Mesenchymal stem cell (in vitro differentiated cells and primary cell): ENCODE measurements at regions not wholly inside any gene's neighbourhood (a gene's known extent, or its start where the extent isn't known, plus 50 kb on each side); places are given as distances from the start of the nearest gene placed in this dataset.
A peak's percentile ranks its signal among the peaks of the same experiment; 100 is the strongest.

Experiments
- DNase-seq: peaks from one replicate; pipeline ENCODE4 v3.0.0-alpha.2; 2013
- H2AFZ ChIP-seq: one replicate; pipeline ENCODE4 v1.6.1; 2013; ENCODE audit warnings: low read depth, mild to moderate bottlenecking, control low read depth, inconsistent platforms, low read length, moderate library complexity
- H2AK5ac ChIP-seq: 2 replicates; pipeline ENCODE4 v1.6.1; 2013; ENCODE audit warnings: low read length, moderate library complexity, mild to moderate bottlenecking, inconsistent platforms; ENCODE audit not compliant: severe bottlenecking
- H2BK120ac ChIP-seq: one replicate; pipeline ENCODE4 v1.6.1; 2013; ENCODE audit warnings: low read depth, mild to moderate bottlenecking, inconsistent platforms, low read length, moderate library complexity
- H2BK12ac ChIP-seq, 2 experiments: one replicate each; pipeline ENCODE4 v1.6.1; 2013; ENCODE audit warnings: inconsistent platforms in 2 of 2, low read length in 2 of 2, mild to moderate bottlenecking in 2 of 2, moderate library complexity in 2 of 2, control low read depth in 1 of 2
- H2BK15ac ChIP-seq: one replicate; pipeline ENCODE4 v1.6.1; 2013; ENCODE audit warnings: mild to moderate bottlenecking, low read depth, inconsistent platforms; ENCODE audit not compliant: poor library complexity, severe bottlenecking
- H2BK5ac ChIP-seq: 2 replicates; pipeline ENCODE4 v1.6.1; 2013; ENCODE audit warnings: low read depth, mild to moderate bottlenecking, low read length, control low read depth, inconsistent platforms; ENCODE audit not compliant: poor library complexity, severe bottlenecking
- H3K14ac ChIP-seq, 2 experiments: one replicate each; pipeline ENCODE4 v1.6.1; 2013; ENCODE audit warnings: inconsistent platforms in 2 of 2, low read length in 2 of 2, control low read depth in 1 of 2, mild to moderate bottlenecking in 1 of 2, moderate library complexity in 1 of 2
- H3K18ac ChIP-seq, 2 experiments: one replicate each; pipeline ENCODE4 v1.6.1; 2013; ENCODE audit warnings: inconsistent platforms in 2 of 2, low read length in 2 of 2, control low read depth in 1 of 2, low read depth in 1 of 2, mild to moderate bottlenecking in 1 of 2
- H3K23ac ChIP-seq, 2 experiments: one replicate each; pipeline ENCODE4 v1.6.1; 2013; ENCODE audit warnings: inconsistent platforms in 2 of 2, low read length in 2 of 2, mild to moderate bottlenecking in 2 of 2, moderate library complexity in 2 of 2, control low read depth in 1 of 2
- H3K27ac ChIP-seq: 2 replicates; pipeline ENCODE4 v1.5.1; 2013; ENCODE audit warnings: mild to moderate bottlenecking, moderate library complexity, low read length, control low read depth, inconsistent platforms; ENCODE audit not compliant: poor library complexity, severe bottlenecking
- H3K27me3 ChIP-seq, 2 experiments: 2 replicates each; pipeline versions ENCODE4 v1.6.1 to v1.7.0; 2013; ENCODE audit warnings: low read length in 2 of 2, mild to moderate bottlenecking in 2 of 2, moderate library complexity in 2 of 2, control low read depth in 1 of 2, inconsistent platforms in 1 of 2; ENCODE audit not compliant: control insufficient read depth in 1 of 2, insufficient read depth in 1 of 2
- H3K36me3 ChIP-seq, 2 experiments: 2 replicates each; pipeline versions ENCODE4 v1.6.1 to v1.7.0; 2013; ENCODE audit warnings: low read length in 2 of 2, control low read depth in 1 of 2, inconsistent platforms in 1 of 2, low read depth in 1 of 2, mild to moderate bottlenecking in 1 of 2; ENCODE audit not compliant: insufficient read depth in 2 of 2, control insufficient read depth in 1 of 2
- H3K4ac ChIP-seq, 2 experiments: one replicate each; pipeline ENCODE4 v1.6.1; 2013; ENCODE audit warnings: inconsistent platforms in 2 of 2, low read length in 2 of 2, mild to moderate bottlenecking in 2 of 2, moderate library complexity in 2 of 2, control low read depth in 1 of 2, low read depth in 1 of 2
- H3K4me1 ChIP-seq: 2 replicates; pipeline ENCODE4 v1.6.1; 2013; ENCODE audit warnings: low read depth, low read length, control low read depth; ENCODE audit not compliant: control insufficient read depth, insufficient read depth
- H3K4me2 ChIP-seq: 2 replicates; pipeline ENCODE4 v1.6.1; 2013; ENCODE audit warnings: low read length, mild to moderate bottlenecking, inconsistent platforms; ENCODE audit not compliant: poor library complexity, severe bottlenecking
- H3K4me3 ChIP-seq, 2 experiments: 2 replicates each; pipeline versions ENCODE4 v1.5.1 to v1.7.0; 2013; ENCODE audit warnings: low read length in 2 of 2, mild to moderate bottlenecking in 2 of 2, control low read depth in 1 of 2, low read depth in 1 of 2; ENCODE audit not compliant: insufficient read depth in 1 of 2
- H3K79me1 ChIP-seq: replicated peaks from 2 replicates; pipeline ENCODE4 v1.6.1; 2013; ENCODE audit warnings: mild to moderate bottlenecking, control low read depth, low read length, inconsistent platforms; ENCODE audit not compliant: poor library complexity, severe bottlenecking
- H3K9ac ChIP-seq: 2 replicates; pipeline ENCODE4 v1.7.0; 2013; ENCODE audit warnings: mild to moderate bottlenecking, low read length, moderate library complexity
- H3K9me3 ChIP-seq: 2 replicates; pipeline ENCODE4 v1.7.0; 2013; ENCODE audit warnings: mild to moderate bottlenecking, low read length; ENCODE audit not compliant: control insufficient read depth
- H4K8ac ChIP-seq: one replicate; pipeline ENCODE4 v1.6.1; 2013; ENCODE audit warnings: inconsistent platforms, mild to moderate bottlenecking, low read length, moderate library complexity
- H4K91ac ChIP-seq: one replicate; pipeline ENCODE4 v1.6.1; 2013; ENCODE audit warnings: mild to moderate bottlenecking, low read length, inconsistent platforms
- WGBS: methylation state at CpG from one replicate; pipeline ENCODE4 v1.1.7; 2013; ENCODE audit warnings: mixed read lengths; 5-methylcytosine and 5-hydroxymethylcytosine counted together

GRCh38 chr20:12170406-12170805 is 252.7 kb downstream of the BTBD3 start:
- 57% methylated on average over 1 of the region's 1 CpG for WGBS
- no peak overlapping the region for H3K14ac ChIP-seq
- H2BK12ac ChIP-seq = no peak overlapping the region
- no peak overlapping the region for H2BK120ac ChIP-seq
- no peak overlapping the region for H2AFZ ChIP-seq
- no peak overlapping the region for H3K9ac ChIP-seq
- no peaks in the 10 kb centered on the region for H3K79me1 ChIP-seq
- H2BK5ac ChIP-seq = no peak overlapping the region
- H3K4ac ChIP-seq = no peak overlapping the region
- no peak overlapping the region for H3K27ac ChIP-seq
- no peak for DNase-seq
- H3K18ac ChIP-seq = no peak overlapping the region
- no peaks in the 10 kb centered on the region for H3K4me1 ChIP-seq
- H2AK5ac ChIP-seq = no peak overlapping the region
- peaks cover 16% of the 10 kb centered on the region for H3K9me3 ChIP-seq
- no peak overlapping the region for H4K91ac ChIP-seq
- no peak overlapping the region for H4K8ac ChIP-seq
- H2BK15ac ChIP-seq = no peak overlapping the region
- H3K36me3 ChIP-seq = no peaks in the 10 kb centered on the region
- no peak overlapping the region for H3K4me2 ChIP-seq
- no peak overlapping the region for H3K23ac ChIP-seq
- H3K4me3 ChIP-seq = no peak overlapping the region
- no peaks in the 10 kb centered on the region for H3K27me3 ChIP-seq

- 89% methylated on average over 2 of the region's 2 CpGs for WGBS
- Histone ChIP-seq H3K4ac (no peak overlapping the region), H3K14ac (no peak overlapping the region), H2AFZ (no peak overlapping the region), H3K27me3 (no peaks in the 10 kb centered on the region), H3K9me3 (peaks cover 16% of the 10 kb centered on the region), H3K4me3 (no peak overlapping the region), H3K23ac (no peak overlapping the region), H2BK12ac (no peak overlapping the region), H3K27ac (no peak overlapping the region), H3K4me1 (no peaks in the 10 kb centered on the region), H2BK15ac (no peak overlapping the region), H3K36me3 (no peaks in the 10 kb centered on the region), H2BK120ac (no peak overlapping the region), H2BK5ac (no peak overlapping the region), H4K8ac (no peak overlapping the region), H2AK5ac (no peak overlapping the region), H3K9ac (peak overlapping the region; percentile 80), H3K79me1 (no peaks in the 10 kb centered on the region), H3K4me2 (no peak overlapping the region), H3K18ac (no peak overlapping the region), H4K91ac (no peak overlapping the region)
- DNase-seq = peak; percentile 78
Measured at GRCh38 chr20:12171923-12172524, 254.3 kb downstream of the BTBD3 start.

- no CpG with 5 or more reads among the region's 2 CpGs for WGBS
- no peak overlapping the region for H4K91ac ChIP-seq
- H2BK12ac ChIP-seq = no peak overlapping the region
- no peak overlapping the region for H3K4me2 ChIP-seq
- H3K4me1 ChIP-seq = no peaks in the 10 kb centered on the region
- no peak overlapping the region for H3K4me3 ChIP-seq
- H2BK15ac ChIP-seq = no peak overlapping the region
- H2BK120ac ChIP-seq = no peak overlapping the region
- H3K9ac ChIP-seq = peak overlapping the region; percentile 80
- H3K9me3 ChIP-seq = peaks cover 2% of the 10 kb centered on the region
- H3K27me3 ChIP-seq = no peaks in the 10 kb centered on the region
- H3K79me1 ChIP-seq = no peaks in the 10 kb centered on the region
- H2AK5ac ChIP-seq = no peak overlapping the region
- H4K8ac ChIP-seq = no peak overlapping the region
- no peak overlapping the region for H3K14ac ChIP-seq
- no peak overlapping the region for H2AFZ ChIP-seq
- H3K23ac ChIP-seq = no peak overlapping the region
- H2BK5ac ChIP-seq = no peak overlapping the region
- H3K18ac ChIP-seq = no peak overlapping the region
- DNase-seq = no peak
- no peaks in the 10 kb centered on the region for H3K36me3 ChIP-seq
- H3K4ac ChIP-seq = no peak overlapping the region
- H3K27ac ChIP-seq = no peak overlapping the region
Measured at GRCh38 chr20:12173347-12174012, 255.8 kb downstream of the BTBD3 start.

- Histone ChIP-seq H3K18ac (no peak overlapping the region), H3K36me3 (no peaks in the 10 kb centered on the region), H3K9me3 (no peaks in the 10 kb centered on the region), H3K27me3 (no peaks in the 10 kb centered on the region), H2AFZ (no peak overlapping the region), H2BK5ac (no peak overlapping the region), H3K4me3 (no peak overlapping the region), H3K27ac (no peak overlapping the region), H3K79me1 (no peaks in the 10 kb centered on the region), H2BK120ac (no peak overlapping the region), H4K8ac (no peak overlapping the region), H2AK5ac (no peak overlapping the region), H3K4ac (no peak overlapping the region), H2BK12ac (no peak overlapping the region), H3K9ac (no peak overlapping the region), H3K14ac (no peak overlapping the region), H4K91ac (no peak overlapping the region), H3K4me2 (no peak overlapping the region), H3K23ac (no peak overlapping the region), H3K4me1 (no peaks in the 10 kb centered on the region), H2BK15ac (no peak overlapping the region)
- DNase-seq = no peak
Measured at GRCh38 chr20:12175538-12175937, 257.8 kb downstream of the BTBD3 start.
